ENCODE measurements at regions not wholly inside any gene's neighbourhood (a gene's known extent, or its start where the extent isn't known, plus 50 kb on each side); places are given as distances from the start of the nearest gene placed in this dataset.

DNA sequence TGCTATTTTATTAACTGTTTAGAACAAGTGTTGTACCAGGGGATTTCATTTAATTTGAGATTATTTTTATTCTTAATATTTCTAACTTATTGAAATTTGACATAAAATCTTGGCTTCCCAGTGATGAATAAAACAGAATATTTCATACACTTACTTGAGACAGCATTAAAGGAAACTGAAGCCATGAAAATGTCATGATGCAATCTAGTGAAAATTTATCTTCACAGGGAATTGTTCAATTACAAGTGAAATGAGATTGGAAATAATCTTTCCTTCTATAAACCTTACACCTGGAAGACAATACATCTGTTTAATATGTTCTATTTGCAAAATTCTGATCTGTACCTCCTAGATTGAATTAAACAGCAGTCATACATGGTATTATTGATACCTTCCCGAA, 511.0 kb upstream of the CDH7 start:
- H3K4me3 ChIP-seq (ENCODE audit: low read depth, low read length) = no peak overlapping the region
- ChIA-PET CTCF (no interaction called here), POLR2A (no interaction called here)
- DNase-seq (ENCODE audit: low read depth, low spot score) = no peak
- TF ChIP-seq, protein P1, sequence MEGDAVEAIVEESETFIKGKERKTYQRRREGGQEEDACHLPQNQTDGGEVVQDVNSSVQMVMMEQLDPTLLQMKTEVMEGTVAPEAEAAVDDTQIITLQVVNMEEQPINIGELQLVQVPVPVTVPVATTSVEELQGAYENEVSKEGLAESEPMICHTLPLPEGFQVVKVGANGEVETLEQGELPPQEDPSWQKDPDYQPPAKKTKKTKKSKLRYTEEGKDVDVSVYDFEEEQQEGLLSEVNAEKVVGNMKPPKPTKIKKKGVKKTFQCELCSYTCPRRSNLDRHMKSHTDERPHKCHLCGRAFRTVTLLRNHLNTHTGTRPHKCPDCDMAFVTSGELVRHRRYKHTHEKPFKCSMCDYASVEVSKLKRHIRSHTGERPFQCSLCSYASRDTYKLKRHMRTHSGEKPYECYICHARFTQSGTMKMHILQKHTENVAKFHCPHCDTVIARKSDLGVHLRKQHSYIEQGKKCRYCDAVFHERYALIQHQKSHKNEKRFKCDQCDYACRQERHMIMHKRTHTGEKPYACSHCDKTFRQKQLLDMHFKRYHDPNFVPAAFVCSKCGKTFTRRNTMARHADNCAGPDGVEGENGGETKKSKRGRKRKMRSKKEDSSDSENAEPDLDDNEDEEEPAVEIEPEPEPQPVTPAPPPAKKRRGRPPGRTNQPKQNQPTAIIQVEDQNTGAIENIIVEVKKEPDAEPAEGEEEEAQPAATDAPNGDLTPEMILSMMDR (IDR thresholded peaks at IDR 0.05; ENCODE audit: insufficient read depth, low read length, missing control alignments) = no peak

DNA sequence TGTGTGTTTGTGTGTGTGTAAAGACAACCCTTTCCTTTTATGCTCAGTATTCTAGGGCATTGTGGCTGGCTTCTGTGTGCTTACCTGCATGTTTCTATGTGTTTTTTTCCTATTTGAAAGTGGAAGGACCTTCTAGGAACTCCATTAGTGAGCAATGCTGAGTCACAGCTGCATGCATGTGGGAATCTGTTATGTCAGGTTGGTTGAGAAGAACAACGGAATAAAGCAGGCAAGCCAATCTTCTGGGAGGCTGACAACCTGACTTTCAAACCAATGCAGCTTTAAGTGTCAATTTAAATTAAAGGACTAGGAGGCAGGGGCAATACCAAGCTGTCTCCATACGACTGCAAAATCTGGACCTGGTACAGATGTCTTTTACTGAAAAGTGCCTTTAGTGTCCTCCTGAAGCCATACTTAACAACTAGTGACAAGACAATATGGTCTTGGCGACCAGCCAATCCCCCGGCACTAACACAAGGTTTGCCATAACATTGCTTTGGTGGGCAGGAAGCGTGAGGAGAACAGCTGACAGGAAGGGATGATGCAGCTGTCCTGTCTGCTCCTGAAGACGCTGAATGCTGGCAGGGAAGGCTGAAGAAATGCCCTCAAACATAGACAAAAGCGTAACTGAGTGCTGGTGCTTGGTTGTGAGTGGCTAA, 514.7 kb upstream of the CDH7 start:
- ChIA-PET POLR2A (no interaction called here), CTCF (no interaction called here)
- no peak overlapping the region for H3K4me3 ChIP-seq (ENCODE audit: low read depth, low read length)
- DNase-seq (ENCODE audit: low read depth, low spot score) = no peak
- TF ChIP-seq, protein P1 (IDR thresholded peaks at IDR 0.05; ENCODE audit: insufficient read depth, low read length, missing control alignments) = no peak

DNA sequence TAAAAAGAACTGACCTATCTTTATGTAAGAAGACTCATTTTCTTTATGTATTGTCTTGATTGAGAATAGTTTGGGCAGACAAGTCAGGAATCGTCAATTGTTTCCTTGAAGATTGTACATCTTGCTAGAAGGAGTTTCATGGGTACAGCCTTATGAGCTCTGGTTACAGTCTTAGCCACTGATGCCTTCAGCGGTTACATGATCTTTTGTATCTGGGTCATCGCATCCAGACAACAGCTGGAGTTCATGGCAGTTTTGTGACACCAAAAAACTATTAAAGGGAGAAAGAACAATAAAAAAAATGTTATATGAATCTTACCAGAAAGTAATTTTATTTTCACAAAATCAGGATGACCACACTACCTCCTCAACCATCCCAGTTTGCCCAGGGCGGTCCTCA, 520.5 kb upstream of the CDH7 start:
- POLR2A ChIA-PET = no interaction called here
- H3K4me3 ChIP-seq (ENCODE audit: low read depth, low read length) = no peak overlapping the region
- CTCF ChIA-PET = no interaction called here
- TF ChIP-seq, protein P1 (IDR thresholded peaks at IDR 0.05; ENCODE audit: insufficient read depth, low read length, missing control alignments) = no peak
- DNase-seq (ENCODE audit: low read depth, low spot score) = no peak

- POLR2A ChIA-PET = no interaction called here
- H3K4me3 ChIP-seq (ENCODE audit: low read depth, low read length) = no peak overlapping the region
- TF ChIP-seq, protein P1 (IDR thresholded peaks at IDR 0.05; ENCODE audit: insufficient read depth, low read length, missing control alignments) = no peak
- CTCF ChIA-PET = no interaction called here
- no peak for DNase-seq (ENCODE audit: low read depth, low spot score)
These were observed 522.8 kb upstream of the CDH7 start for GRCh38 chr18:65227970-65228369.

DNA sequence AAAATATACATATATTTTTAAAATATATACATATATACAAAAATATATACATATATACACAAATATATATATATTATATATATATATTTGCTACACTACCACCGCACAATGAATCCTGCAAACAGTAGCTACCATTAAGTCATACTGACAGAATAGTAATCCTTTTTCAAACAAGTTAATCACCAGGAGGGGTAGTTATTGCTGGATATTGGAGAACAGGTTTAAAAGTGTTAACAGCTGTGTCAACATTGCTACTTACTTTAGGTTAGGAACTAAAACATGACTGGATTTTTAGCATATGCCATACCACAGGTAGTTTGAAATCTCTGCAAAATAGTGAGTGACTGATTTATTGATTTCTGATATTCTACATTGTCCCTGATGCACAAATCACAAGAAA, 529.1 kb upstream of the CDH7 start:
- ChIA-PET CTCF (no interaction called here), POLR2A (no interaction called here)
- TF ChIP-seq, protein P1 (IDR thresholded peaks at IDR 0.05; ENCODE audit: insufficient read depth, low read length, missing control alignments) = no peak
- H3K4me3 ChIP-seq (ENCODE audit: low read depth, low read length) = no peak overlapping the region
- DNase-seq (ENCODE audit: low read depth, low spot score) = no peak

DNA sequence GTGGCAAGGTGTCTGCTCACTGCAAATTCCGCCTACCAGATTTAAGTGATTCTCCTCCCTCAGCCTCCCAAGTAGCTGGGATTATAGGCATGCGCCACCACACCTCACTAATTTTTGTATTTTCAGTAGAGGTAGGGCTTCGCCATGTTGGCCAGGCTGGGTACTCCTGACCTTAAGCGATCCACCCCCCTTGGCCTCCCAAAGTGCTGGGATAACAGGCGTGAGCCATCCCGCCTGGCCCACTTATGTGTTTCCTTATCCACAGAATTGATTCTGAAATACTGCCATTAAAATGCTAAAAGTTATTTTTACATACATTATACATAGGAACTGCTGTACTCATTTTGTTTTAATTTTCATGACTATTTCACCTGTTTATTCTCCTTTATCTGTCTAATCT, 529.7 kb upstream of the CDH7 start:
- ChIA-PET CTCF (no interaction called here), POLR2A (no interaction called here)
- DNase-seq (ENCODE audit: low read depth, low spot score) = no peak
- H3K4me3 ChIP-seq (ENCODE audit: low read depth, low read length) = no peak overlapping the region
- TF ChIP-seq, protein P1 (IDR thresholded peaks at IDR 0.05; ENCODE audit: insufficient read depth, low read length, missing control alignments) = no peak
